Left hindlimb (tissue), 1 donor: ENCODE measurements at regions not wholly inside any gene's neighbourhood (a gene's known extent, or its start where the extent isn't known, plus 50 kb on each side); places are given as distances from the start of the nearest gene placed in this dataset.
A peak's percentile ranks its signal among the peaks of the same experiment; 100 is the strongest.

Source experiments
- DNase-seq: peaks from one replicate; pipeline ENCODE4 v3.0.0-alpha.2; 2018

DNA sequence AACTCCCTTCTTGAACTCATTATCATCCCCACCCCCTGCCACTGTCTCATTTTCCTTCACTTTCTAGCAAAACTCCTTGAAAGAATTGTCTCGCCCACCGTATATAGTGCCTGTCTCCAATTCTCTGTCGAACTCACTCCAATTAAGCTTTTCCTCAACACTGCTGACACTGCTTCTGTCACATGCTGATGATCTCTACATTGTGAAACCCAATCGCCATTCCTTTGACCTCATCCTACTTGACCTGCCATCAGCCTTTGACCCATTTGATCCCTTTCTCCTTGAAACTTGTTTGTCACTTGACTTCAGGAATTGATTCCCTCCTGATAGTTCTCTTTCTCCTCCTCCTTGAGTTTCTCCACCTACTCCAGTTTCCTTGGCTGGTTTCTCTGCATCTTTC lies 54.8 kb downstream of the CCDC71L start:
- DNase-seq = no peak

DNA sequence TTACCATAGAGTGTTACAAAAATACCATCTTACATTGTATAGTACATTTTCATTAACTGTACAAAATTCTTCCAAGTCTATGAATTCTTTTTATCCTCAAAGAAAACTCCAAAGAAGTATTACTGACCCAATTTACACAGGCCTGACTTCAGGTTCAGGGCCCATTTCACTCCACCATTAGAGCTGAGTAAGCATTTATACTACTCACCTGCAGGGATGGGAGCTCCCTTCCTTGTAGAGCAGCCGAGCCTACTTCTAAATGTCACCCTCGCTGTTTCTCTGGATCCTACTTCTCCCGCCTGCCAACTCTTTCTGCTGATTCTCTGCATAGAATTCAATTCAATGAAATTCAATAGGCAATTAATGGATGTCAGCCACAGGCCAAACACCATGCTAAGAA lies 56.0 kb downstream of the CCDC71L start:
- DNase-seq = no peak

DNA sequence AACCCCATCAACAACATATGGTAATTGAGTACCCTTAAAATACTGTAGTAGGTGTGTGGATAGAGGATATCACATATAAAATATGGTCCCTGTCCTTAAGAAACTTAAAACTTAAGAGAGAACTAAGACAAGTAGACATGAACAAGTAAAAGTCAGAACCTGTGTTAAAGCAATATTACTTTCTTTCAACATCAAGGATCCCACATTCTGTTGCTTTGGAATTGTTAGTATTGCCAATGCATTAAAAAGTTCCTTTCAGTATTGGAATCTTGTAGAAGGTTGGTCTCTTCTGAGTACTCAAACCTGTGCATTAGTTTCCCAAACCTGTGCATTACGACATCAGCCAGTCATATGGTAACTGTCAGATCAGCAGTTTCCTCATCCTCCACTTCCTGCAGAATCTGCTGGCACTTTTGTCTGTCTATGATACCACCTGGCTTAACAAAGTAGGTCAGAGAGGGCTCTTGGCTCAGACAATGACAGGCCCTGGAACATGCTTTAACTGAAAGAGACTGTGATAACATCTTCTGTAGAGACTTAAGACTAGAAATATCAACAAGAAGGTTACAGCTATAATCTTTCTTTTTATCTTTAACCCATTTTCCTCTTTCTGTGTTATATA lies 56.5 kb downstream of the CCDC71L start:
- DNase-seq = no peak

DNA sequence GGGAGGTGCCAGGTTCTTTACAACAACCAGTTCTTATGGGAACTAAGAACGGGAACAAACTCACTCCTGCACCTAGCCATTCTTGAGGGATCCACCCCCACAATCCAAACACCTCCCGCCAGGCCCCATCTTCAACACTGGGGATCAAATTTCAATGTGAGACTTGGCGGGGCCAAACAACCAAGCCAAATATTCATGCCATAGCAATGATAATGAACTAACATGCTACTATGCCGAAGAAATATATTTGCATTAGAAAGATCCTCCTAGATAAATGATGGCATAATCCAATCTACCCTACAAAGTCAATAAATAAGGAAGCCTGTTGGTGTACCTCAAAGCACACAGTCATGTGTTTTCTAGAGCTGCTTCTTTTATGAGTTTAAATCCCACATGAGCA lies 57.6 kb downstream of the CCDC71L start:
- DNase-seq = no peak

DNA sequence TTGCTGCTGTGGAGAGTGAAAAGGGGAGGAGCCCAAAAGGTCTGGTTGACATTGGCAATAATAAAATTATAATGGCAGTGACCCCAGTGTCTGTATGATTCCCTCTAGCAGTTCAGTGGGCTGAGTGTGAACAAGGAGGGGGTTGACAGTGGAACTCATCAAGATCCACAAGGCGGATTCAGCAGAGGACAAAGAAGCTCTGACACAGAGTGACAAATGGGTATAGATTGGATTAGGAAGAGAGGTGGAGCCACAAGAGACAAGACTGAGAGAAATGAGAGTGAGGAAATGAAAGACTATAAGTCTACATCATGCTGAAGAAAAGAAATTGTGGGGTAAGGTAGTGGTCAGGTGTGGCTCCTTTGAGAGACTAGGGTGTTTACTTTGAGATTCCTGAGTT lies 58.9 kb downstream of the CCDC71L start:
- DNase-seq = no peak

DNA sequence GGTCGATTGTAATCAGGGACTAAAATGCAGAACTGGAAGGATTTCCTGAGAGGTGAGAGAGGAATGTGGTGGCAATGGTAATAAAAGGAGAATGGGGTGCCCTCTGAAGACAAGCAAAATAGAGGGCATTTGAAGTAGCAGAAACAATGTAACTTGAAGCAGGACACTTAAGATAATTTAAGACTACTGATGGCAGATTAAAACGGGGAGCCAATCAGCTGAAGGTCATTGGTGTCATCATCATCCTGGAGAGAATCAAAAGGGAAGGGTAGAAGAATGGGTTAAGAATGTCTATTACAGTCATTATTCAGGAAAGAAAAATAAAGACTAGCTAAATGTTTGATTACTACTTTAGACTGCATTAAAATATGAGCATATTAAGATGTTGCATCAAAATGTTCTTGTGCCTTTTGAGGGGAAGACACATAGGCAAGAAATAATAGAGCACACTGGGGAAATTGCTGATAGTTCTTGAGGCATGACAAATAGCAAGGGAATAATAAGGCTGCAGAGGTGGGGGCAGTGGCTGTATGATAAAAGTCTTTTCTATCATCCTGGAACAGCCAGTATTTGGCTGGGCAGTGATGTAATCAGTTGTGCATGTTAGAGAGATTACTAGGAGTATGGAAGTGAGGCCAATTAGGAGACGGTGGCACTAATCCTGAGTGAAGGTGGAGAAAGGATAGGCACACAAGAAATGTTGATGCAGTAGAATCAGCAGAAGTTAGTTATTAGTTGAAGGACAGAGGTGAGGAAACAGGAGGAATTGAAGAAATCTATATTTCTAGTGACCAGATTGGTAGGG lies 60.2 kb downstream of the CCDC71L start:
- no peak for DNase-seq

DNA sequence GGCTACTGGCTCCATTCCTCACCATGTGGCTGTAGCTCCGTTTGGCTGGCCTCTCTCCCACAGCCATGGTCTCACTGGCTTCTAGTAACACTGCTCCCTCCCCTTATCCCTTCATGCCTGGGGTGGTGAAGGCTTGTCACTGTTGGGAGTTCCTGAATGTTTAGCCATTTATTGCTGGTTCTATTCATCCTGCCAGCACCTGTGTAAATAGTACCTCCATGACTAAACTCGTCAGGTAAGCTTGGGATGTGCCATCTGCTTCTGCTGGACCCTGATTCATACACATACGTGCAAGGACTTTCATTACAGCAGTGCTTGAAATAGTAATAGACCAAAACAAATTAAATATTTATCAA lies 61.6 kb downstream of the CCDC71L start:
- DNase-seq = no peak

DNA sequence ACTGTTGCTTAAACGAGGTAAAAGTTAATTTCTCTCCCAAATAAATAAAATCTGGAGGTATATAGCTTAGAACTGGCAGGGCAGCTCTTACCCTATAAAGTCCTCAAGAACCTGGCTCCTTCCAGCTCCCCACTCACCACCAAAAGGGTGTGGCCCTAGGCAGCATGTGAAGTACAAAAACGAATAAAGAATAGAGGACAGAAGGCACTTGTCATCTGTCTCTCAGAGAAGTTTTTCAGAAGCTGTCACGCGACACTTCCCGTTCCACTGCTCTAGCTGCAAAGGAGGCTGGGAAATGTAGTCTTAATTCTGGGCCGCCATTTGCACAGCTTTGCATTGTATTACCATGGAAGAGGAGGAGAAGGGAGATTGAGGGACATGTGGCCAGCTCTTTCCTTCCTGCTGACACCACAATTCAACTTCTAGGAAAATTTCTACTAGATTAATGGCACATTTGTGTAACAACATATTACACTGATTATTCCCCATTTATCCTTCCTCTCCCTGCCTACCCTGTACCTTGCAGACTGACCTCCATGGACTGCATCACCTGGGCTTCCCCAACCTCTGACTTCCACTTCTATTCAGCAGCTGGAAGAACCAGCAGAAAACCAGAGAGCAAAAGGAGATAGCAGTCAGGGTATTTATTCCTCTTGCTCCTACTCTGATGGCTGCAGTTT lies 62.2 kb downstream of the CCDC71L start:
- DNase-seq = peak; percentile 36

DNA sequence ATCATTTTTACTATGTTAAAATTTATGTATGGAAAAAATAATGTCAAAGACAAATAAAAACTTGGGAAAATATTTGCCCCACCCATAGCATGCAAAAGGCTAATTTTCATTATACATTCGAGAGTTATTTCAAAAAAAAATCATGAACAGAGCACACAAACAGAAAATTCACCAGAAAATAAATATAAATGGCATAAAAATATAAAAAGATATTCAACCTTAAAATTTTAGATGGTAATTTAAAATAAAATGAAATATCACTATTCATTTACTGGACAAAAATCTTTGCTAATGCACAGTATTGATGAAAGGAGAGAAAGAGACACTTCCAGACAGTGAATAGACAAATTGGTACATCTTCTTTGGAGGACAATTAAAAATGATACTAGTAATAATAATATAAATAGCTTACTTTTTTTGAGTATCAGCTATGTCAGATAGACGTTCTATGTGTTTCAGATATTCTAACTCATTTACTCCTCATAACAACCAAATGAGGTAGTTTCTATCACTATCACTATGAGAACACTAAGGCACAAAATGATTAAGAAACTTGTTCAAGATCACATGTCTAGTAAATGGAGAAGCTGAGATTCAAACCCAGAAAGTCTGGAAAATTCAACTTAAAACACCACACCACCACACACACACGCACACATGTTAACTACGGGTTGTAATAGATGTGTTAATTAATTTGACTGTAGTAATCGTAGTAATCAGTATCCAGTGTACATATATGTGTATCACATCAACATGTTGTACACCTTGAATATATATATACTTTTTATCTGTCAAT lies 63.0 kb downstream of the CCDC71L start:
- no peak for DNase-seq

DNA sequence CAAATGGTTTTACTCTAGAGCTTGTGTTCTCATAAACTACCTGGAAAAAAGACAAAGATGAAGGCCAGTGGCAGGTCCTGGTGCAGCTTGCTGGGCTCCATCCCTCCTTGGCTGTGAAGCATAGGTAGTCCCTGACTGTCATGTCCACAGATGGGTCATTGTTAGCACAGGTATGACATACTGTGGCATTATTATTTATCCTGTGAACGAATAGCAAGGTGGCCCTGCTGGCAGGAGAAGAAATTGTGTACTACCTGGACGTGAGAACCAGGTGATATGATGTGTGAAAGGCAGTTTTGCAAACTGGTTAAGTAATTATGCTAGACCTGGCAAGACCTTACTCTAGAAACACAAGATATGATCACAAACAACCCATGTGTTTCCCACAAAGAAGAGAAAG lies 63.9 kb downstream of the CCDC71L start:
- DNase-seq = no peak

DNA sequence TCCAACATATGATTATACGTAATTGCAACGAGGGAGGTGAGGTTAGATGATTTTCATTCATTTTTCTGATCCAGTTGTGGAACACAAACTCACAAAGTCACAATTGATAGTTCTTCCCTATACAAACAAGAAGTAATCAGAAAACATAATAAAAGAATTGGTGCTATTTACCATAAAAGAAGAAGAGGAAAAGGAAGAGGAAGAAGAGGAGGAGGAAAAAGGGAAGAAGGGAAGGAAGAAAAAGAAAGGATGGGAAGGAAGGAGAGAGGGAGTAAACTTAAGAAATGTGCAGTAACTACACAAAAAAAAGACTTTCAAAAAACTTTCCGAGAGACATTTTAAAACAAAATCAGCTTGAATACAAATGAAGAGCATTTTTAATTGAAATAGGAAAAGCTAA lies 65.0 kb downstream of the CCDC71L start:
- no peak for DNase-seq

DNA sequence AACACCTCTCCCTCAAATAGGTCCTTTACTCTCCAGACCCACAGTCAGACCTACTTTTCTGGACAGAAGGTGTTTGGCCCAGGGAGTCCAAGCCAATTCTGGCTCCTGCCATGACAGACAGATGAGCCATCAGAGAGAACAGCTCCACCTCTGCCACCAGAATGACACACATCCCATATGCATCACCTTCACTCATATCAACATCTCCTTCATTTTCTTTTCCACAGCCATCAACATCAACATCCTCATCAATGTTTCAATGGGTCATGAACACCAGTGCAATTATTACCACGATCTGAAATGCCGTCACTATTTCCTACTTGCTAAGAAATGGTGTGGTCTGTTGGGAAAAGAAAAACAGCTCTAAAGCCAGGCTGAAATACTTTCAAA lies 67.9 kb downstream of the CCDC71L start:
- no peak for DNase-seq

DNA sequence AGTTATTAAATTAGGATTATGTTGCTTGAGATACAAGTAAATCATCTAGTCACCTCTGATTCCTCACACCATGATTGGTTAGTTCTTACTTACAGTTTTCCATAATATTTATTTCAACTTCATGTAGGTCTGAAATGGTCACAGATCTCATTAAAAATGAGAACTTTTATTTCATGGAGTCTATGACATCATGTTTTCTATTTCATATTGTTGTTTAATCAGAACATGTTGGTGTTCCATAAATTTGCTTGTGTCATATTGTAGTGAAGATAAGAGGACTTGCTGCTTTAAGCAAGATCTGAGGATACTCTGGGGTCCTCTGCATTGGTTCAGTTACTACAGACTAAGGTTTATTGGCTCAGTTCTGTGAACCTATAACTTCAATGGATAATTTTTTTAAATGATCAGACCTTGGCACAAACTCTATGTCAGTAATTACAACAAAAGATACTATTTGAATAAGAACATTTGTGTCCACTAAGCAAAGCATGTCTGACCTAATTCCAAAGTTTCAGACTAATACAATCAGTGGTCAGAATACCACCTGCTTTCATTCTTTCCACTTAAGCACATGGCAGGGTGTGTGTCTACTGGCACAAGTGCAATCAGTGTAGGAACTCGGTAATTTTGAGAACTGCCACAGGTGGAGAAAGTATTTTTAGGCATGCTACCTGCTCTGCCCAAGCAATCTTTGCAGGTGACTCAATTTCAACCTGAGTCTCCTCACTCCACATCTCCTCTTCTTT lies 68.5 kb downstream of the CCDC71L start:
- no peak for DNase-seq

DNA sequence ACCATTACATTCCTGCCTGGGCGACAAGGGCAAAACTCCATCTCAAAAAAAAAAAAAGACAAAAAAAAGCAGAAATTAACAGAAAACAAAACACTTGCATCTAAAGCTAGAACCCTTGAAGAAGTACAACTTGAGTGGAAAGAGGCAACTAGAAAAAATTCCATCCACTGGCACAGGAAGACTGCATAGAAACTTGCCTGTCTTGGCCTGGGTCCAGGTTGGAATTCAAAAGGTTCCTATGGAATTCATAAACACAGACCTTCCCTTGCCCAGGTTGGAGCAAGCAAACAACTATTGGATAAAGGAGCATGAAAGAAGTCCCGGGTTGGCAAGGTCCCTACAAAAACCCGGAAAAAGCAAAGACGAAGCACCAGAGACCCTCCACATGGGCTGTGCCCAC lies 69.8 kb downstream of the CCDC71L start:
- DNase-seq = no peak

DNA sequence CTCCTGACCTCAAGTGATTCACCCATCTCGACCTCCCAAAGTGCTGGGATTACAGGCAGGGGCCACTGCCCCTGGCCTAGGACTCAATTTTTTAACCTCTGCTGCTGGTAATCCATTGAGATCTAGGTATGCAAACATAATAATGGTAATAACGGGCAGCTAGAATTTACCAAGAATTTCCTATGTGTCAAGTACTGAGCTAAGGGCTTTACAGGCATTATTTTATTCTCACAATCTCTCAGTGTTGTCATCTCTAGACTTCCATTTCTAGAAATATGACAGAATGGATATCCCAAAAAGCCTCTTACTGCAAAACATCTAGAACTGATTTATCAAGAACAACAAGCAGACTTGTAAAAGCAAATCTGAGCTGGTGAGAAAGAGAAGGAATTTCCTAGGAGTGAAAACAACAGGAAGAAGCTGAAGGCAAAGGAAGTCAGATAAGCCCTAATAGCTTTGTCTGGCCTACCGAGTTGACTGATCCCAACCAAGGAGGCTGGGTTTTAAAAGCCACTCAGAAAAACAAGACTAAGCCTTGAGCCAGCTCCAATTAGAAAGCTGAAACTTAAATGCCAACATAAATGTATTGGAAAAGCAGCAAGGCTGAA lies 70.6 kb downstream of the CCDC71L start:
- DNase-seq = no peak

DNA sequence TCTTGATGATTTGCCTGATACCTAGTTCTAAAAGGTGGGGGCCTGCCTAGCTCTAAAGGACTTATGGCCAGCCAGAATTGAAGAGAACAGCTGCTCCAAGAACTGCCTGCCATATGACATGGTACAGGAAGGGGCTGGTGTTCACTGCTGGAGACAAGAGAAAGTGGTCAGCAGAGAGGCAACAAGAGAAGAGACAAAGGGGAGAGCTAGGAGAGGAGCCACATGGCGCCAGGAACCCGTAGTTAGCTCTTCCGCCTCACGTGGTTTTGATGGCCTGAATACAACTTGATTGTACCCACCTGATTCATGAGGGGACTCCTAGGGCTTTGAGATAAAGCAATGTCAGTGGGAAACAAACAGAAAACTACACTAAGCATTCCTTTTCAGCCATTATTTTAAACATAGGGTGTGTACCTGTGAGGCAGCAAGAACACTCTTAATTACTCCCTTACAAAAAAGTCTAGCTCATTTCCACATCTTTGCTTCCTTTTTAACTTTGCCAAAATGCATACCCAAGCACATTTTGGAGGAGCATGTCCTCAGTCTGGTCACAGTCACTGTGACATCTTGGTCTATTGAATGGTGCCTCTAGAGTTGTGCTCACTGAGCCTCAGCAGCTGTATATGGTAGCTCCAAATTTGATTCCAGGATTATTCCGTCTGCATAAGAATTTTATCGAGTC lies 71.6 kb downstream of the CCDC71L start:
- no peak for DNase-seq

DNA sequence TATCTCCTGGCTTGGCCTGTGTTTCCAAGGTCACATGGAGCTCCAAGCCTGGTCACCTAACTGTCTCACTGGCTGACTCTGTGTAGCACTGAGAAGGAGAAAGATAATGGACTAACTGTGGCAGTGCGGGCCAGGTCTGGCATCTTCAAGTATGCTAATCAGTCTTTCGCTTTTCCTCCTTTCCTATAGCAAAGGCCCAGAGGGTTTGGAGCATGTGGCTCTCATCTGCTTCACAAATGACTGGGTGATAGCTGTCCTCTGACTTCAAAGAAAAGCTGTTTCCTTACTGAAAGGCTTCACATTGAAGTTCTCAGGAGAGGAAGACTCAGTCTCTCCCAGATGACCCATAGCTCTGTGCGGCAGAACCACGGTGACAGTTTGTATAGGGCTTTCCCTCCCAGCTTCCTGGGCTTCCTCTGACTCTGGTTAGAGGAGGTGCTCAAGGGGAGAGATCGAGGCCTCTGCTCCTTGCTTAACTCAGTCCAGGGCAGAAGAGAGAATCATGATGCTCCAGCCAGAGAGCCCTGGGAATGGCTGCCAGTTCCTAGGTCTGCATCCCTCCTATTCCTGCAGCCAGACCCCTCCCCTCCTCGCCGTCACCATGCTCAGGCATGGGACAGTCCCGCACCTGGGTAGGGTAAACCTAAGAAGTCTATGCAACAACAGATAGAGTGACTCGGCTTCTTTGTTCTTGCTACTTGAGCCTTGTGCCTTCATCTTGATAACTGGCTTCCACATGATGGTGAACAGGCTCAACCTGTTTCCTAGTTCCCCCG lies 72.3 kb downstream of the CCDC71L start:
- DNase-seq = no peak

DNA sequence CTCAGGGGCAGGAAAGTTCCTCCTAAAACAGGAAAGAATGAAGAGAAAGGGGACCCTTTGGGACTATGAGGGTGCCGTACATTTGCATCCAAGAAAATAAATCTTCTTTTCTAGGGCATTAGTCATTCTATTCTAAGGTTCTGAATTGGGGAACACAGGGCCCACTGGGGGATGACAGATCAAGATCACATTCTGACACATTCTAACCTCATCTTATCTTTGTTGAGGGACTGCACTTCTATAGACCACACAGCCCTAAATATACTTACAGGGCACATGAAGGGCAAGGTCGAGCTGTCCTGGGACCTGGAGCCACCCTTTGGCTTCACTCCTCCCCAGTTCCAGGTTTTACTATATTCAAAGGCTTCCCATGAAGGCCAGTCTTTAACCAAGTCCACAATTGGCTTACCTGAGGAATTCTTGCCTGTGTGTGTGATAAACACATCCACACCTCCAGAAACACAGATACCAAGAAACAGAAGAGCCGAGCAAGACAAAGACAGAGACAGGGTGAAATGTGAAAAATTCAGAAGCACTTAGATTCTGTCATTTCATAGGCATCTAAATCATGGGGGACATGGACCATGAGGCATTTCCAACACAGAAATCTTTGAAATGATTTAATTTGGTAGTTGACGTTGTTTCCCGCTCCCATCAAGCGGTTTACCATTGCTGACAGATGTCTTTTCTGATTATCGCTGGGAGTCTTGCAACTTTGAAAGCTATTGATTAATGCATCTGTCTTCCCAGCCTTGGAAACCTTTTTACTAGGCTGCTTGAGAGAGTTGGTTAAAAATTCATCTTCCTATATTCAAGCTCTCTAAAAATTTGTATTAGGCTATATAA lies 75.8 kb downstream of the CCDC71L start:
- DNase-seq = no peak

DNA sequence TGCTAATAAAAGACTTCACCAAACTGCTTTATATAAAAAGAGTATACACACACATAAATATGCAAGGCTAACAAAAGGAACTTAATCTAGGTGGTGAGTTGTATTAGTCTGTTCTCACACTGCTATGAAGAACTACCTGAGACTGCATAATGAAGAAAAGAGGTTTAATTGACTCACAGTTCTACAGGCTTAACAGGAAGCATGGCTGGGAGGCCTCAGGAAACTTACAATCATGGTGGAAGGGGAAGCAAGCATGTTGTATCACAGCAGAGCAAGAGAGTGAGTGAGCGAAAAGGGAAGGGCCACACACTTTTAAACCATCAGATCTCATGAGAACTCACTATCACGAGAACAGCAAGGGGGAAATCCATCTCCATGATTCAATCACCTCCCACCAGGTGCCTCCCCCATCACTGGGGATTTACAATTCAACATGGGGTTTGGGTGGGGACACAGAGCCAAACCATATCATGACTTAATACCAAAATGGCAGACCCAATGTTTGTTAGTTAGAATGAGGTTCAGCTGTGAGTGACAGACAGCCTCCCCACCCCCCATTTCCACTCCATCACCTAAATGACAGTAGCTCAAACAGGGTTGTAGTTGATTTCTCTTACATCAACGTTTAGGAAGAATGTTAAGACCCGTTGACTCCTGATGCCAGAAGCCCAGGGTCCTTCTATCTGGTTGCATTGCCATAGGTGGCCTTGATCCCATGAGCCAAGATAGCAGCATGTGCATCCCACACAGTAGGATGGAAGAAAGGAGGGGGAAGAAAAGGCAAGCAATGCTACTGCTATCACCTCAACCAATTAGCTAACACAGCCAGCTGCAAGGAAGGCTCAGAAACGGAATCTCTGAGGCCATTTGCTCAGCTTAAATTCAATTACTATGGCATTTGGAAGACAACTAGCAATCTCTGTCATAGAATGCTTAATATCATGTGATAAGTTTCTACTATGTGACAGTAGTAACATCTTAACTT lies 77.0 kb downstream of the CCDC71L start:
- DNase-seq = no peak
